NCI-H1105 treated with DMSO at 0.1 percent for 48 hours (cell line): ENCODE measurements at regions not wholly inside any gene's neighbourhood (a gene's known extent, or its start where the extent isn't known, plus 50 kb on each side); places are given as distances from the start of the nearest gene placed in this dataset.
"Not testable (repeated sequence)": the region's sequence is repeated elsewhere in the genome, so short reads cannot be mapped to it uniquely, and the experiment has no call there.

Experiments used
- DNase-seq: peaks from one replicate; lab custom pipeline; 2025; lab: John Stamatoyannopoulos, UW

DNA sequence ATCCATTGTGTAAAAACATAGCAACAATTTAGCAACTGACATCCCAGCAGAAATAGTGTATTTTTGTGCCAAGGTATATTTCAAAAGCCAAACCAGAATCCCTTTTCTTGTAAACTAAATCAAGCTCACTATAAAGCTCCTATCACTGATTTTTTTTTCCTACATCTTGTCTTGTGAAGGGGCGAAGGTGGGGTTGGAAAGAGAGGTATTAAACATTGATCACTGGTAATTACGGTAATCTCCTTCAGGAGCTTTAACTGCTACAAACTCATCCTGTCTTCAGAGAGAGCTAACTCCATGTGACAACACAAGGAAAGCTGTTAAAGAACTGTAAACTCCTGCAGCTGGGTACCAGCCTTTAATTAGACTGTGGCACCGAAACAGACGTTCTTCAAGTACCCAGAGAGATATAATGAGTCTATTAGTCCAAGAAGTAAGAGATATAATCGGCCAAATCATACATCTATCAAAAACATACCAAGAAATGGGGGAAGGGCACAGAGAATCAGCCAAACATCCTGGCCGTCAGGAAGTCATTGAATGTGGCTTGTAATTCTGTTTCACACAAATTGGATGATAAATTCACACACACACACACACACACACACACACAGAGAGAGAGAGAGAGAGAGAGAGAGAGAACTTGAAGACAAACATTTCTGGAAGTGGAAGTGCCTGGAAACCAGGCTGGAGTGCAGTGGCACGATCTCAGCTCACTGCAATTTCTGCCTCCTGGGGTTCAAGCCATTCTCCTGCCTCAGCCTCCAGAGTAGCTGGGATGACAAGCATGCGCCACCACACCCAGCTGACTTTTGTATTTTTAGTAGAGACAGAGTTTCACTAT is 111.9 kb upstream of the PPARGC1A start:
- DNase-seq, result no peak

DNA sequence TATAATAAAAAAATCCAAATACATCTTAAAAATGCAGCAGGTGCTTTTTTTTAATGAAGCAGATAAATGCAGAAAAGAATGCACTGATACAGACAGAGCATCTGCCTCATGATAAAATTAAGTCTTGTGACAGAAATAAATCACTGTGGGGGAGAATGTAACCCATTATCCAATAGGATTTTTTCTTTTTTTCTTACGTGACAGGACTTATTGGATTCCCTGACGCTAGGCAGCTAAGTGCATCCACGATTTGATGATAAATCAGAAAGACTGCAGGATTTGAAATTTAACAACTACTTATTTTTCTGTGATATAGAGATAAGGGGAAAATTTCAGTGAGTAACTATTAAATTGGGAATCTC is 110.6 kb upstream of the PPARGC1A start:
- DNase-seq, result no peak

DNA sequence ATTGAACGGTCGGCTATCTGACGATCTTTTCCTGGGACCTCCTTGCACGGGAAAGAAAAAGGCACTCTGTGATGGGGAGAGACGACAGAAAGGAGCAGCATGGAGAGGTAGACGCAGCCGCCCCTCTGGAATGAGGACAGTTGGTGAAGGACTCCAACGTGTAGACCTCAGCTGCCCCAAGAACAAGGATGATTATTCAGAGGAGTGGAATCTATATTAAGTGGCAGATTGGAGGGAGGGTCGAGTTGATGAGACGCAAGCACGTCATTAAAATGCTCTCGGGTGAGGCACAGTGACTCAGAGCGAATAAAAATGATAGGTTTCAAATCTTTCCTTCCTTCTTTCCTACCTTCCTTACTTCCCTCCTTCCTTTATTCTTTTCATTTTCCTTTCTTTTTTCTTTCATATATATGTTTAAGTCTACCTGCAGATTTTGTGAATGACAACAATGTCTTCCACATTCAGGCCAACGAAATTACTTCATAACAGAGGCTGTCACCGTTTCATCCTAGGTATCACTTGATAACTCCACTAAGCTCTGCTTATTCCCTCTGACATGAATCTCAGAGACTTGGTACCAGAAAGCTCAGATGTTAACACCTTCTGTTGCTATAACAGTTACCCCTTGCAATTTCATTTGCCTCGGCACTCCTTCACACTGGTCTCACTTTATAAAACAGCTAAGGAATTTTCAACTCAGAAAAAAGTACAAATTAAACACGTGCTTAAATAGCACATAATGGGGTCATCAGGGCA is 110.0 kb upstream of the PPARGC1A start:
- DNase-seq, result no peak

DNA sequence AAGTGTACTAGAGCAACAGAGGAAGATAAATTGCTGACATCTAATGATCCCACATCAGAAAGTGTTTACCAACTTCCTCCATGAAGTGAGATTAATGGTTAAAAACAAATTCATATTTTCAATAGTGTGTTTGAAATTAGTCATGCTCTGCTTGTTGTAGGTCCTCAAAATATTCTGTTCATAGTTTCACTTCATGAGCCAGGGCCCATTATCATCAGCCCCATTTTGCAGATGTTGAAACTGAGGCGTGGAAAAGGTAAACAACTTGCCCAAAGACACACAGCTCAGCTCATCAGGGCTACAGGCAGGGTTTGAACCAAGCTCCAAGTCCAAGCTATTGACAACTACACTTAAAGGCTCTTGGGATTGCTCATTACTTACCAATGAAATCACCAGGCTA is 103.5 kb upstream of the PPARGC1A start:
- no peak for DNase-seq

DNA sequence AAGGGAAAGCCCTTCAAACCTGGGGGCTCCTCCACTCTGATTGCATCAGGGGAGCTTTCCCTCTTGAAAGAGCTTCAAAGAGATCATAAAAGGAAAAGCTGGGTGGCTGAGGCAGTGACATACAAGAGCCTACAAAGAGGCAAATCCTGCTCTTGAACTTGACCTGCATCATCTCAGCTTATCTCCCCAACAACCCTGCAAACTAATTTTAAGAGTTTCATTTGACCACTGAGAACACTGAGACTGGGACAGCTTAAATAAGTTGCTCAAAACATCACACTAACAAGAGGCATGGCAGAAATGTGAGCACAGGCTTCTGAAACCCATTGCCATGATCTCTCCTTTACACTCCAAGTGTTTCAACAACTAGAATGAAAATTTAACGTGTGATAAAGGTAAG is 101.6 kb upstream of the PPARGC1A start:
- no peak for DNase-seq

DNA sequence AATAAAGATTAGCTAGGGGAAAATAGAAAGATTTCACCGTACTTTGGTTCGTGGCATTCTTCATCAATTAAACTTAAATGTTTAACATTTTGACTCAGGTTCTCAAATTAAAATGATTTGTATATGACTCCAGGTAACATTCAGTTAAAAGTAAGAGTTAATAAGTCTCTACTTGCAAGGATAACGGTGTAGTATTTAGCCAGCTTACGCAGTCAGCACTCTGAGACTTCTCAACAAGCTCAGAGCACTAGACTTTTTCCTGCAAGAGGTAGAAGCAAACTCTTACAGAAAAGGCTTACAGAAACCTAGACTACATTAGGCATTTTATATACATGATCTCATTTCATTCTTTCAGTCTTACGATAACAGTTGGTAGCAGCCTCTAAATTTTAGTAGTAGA is 96.4 kb upstream of the PPARGC1A start:
- DNase-seq, result no peak

DNA sequence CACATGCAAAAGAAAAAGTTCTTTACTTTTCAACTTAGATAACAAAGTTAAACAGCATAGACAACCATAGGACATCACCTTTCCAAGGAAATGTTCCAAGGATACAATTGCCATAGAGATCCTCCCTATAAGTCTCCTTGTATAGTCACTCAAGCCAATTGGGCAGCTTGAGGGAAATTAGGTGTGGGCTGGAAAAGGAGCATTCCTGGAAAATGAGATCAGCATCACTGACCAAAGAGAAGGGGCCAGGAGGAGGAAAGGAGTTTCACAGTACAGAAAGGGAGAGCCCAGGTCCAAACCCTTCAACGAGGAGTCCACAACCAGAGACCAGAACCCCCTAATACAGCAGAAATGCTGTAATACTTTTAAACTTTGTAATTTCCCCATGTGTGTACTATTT is 91.5 kb upstream of the PPARGC1A start:
- no peak for DNase-seq

DNA sequence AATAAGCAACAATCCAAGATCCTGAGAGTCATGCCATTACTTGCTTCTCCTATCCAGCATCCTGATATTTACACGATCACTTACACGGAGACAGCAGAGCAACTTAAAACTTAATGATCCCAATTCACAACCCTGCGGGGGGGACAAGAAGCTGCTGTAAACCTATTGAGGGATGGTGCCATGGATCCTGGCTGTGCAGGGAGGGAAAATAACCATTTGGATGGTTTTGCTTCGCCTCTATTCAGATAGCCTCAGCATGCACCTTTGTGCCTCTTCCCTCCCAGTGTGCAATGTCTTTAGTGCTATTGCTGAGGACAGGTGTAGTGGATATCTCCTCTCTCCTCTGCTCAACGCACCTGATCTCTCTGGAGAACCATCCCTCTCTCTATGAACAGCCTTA is 89.7 kb upstream of the PPARGC1A start:
- DNase-seq, result no peak

DNA sequence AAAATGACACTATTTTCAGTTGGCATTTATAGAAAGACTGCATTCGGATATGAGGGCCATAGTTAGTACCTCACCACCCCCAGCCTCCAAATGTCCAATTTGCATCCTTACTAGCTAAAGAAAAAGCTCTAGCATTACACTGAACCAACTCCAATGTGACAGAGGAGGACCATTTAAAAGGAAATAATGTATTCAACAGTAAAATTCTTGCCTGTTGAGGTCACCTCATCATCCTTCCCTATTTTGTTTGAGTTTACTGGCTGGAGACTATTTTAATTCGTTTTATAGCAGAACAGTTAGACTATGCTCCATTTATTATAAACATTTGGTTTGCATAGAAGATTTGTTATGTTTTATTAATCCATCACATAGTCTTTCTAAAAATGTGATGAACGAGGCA is 88.2 kb upstream of the PPARGC1A start:
- no peak for DNase-seq

DNA sequence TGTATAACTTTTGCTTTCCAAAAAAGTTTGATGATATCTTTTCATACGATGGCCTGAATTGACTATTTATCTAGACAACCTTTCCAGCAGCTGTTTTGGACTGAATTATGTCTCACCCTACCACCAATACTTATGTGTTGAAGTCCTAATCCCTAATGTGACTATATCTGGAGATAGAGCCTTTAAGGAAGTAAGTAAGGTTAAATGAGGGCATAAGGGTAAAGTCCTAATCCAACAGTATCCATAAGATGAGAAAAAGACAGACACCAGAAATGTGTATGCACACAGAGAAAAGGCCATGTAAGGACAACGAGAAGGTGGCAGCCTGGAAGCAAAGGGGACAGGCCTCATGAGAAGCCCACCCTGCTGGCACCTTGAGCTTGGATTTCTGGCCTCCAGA is 86.6 kb upstream of the PPARGC1A start:
- DNase-seq, result no peak

DNA sequence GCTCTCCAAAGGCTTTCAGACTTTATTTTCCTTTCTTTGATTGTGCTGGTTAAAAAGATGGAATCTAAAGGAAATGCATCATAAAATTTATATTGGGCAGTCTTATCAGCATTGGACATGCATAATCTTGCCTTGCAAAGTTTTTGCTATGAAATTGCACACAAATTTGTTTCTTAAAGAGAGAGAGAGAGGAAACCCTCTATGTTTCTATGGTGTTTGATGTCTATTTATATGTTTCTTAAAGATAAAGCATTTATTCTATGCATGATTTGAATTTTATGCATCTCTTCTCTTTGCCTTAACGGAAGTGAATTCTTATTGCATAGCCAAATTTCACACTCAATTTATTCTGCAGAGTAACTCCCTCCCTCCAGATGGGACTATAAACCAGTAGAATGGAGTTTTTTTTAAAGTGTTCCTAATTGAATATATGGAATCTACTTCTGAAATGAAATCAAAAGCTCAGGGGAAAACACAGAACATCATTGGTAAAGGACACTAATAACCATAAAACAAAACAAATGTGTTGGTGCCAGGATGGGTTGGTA is 83.5 kb upstream of the PPARGC1A start:
- no peak for DNase-seq

DNA sequence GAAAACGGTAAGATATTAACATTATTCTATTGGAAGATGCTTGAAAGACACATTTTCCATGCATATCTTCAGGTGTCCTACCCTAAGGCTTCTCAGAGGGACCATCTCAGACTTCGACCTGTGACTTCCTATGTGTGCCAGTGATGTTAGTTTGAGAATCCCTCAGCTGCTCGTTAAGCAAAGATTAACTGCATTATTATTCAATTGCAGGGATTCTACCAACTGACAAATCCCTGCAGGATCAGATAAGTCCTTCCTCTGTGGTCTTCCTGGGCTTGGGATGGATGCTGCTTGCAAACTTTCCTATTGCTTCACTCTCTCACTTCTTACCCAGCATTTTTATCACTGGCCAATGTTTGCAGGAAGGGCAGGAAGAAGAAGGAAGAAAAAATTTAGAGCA is 83.0 kb upstream of the PPARGC1A start:
- no peak for DNase-seq

DNA sequence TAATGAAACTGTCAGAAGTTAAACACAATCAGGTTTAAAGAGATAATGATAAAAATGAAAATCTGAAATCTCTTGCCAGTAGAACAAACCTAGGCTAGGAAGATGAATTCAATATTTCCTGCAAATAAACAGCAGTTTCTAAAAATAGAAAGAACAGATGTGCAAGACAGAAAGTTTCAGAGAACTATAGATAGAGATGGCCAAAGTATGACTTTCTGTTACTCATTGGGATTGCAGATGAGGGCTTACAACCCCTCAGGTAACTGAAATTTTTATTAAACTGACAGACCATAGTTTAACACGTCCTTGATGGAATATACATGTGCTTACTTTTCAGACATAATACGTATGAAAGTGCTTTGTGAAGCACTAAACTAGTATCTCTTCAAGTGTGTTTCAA is 82.3 kb upstream of the PPARGC1A start:
- DNase-seq, result no peak

DNA sequence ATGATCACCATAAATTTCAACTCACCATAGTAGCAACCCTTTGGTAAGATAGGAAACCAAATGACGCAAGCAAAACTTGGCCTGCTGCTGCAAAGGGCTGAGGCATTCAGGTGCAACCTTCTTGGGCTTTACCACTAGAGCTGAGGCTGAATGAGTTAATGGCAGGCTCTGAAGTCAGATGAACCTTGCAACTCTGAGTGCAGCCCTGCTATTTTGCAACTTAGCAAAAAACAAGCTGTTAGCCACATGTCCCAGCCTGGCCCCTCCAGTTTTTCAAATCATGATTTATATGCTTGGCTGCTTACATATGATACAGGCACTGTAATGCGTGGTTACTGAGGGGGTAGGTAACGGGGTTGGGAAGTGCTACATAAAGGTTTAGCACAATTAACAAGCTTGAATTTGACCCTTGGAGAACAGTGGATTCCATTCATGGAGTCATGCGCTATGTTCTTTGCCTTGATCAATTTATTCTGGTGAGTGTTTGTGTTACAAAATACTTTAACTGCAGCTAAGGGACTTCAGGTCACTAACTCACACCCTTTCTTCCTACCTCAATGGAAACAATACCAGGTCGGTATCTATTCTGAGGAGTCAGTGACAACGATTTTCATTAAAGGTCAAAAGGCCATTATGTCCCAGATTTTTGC is 80.5 kb upstream of the PPARGC1A start:
- no peak for DNase-seq

DNA sequence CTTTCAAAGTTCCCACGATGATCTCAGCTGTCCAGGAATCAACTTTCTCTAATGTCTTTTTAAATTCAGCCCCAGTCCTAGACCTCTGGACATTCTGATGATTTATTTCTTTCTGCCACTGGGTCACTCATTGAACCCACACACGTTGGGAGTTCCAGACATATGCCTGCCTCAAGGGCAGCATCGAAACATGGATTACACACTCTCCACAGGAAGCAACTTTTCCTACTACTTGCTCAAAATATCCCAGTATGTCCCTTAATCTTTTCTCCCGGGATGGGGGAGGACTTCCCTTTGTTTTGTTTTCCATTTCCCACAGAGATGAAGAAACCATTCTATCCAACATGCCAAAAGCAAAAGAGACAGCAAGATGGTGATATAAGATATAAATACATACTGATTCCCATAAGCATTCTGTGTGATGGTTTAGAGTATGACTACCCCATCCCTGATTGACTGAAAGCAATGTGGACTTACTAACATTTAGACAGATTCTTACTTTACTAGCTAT is 79.8 kb upstream of the PPARGC1A start:
- DNase-seq, result no peak

DNA sequence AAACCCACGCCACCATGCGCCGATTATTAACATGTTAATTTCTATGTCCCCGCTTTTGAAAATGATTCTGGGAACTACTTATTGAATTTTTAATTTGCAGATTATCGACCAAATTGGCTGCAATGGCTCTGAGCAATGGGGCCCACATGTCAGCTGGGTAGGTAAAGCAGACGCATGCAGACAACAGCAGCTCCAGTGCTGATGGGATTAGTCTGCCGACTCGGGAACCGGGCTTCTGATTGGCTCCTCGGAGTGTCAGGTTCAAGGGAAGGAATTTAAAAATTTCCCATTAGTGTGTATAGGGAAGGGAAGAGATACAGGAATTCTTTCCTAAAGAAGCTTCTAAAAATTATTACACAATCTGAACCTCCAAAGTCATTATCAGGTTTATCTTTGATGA is 77.4 kb upstream of the PPARGC1A start:
- no peak for DNase-seq

DNA sequence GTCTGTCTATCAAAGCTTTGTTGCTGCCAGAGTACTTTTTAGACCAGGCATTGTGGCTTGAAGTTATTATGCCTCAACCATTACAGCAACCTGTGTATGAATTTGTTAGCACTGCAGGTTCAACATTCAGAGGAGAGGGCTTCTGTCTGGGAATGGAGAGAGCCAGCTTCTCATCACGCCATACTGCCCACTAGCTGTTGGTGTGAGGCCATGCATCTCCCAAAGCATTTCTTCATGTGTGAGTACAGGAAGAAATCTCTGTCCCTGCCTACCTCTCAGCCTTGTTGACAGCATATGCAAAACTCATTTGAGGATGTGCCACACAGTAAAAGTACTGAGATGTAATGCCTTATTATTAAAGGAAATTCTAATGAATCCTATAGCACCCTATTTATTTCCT is 76.9 kb upstream of the PPARGC1A start:
- DNase-seq, result no peak

DNA sequence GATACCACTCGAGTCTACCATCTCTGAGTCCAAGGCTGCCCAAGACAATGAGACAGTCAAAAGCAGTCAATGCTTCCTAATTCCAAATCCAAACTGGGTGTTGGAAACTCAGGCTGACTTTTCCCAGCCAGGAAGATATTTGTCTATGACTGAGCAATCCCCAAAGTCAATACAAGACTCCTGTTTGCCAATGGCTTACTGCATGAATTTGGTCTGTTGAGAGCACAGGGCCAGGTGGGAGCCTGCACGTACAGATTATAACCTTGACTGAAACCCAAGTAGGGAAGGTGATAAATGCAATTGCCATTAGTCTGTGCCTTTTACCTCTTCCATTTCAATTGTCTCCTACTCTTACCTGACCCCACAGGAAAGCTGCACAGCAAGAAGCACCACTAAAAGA is 72.6 kb upstream of the PPARGC1A start:
- DNase-seq, result no peak

DNA sequence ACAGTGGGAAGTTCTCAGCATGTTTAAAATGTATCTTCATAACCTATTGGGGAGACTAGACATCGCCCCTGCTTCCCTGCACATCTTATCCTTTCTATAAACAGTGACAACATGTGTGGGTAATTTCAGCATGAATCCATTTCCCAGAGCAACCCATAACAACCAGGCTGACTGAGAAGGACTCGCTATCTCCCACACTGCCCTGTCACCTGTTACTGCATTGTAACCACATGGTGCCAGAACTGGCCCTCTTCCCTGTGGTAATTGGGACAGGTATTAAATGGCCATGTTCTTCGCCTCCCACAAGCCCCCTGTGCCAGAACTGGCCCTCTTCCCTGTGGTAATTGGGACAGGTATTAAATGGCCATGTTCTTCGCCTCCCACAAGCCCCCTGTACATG is 71.5 kb upstream of the PPARGC1A start:
- not testable (repeated sequence) for DNase-seq

DNA sequence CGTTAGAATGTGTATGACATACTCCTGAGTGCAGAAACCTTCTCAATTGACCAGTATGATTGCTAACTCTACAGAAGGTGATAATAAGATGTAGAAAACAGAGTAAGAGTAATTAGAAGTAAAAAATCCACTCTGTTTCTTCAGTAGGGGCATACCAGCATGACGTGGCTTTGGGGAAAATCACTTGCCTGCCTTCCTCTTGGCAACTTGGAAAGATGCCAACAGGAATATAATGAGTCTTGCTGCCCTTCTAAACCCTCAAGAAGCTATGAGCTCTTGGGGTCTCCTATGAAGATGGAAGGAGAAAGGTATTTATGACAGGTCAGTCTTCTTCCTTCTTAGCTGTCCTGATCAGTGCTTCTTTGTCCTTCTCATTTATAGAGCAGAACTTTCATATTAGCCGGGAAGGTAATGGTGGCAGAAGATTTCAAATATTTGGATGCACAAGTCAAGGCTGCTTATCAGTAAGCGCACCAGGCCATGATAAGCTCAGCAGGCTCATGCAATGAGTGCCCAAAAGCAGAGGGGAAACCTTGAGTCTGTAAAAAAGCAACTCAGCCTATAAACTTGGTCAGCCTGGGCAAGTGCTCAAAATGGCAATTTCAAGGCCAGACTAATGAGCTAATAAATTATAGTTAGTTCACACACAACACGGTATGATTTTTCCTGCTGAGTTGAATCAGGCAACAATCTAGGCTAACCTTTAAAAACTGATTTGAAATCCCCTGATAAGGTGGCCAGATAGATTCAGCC is 69.7 kb upstream of the PPARGC1A start:
- no peak for DNase-seq

DNA sequence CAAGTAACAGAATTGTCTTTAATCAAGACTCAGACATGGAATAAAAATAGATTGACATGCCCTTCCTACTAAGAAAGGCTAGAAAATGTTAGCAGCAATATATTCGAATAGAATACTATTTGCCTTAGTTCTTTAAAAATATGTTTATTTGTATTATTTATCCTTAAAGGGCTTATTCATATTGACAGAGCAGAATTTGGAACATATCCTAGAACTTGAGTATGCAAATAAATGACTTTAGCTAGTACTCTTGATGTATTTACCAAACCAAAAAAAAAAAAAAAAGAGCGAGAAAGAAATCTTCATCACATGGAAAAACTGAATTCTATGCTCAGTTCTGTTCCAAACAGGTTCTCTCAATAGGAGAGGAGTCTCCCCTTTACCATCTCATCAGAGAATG is 68.9 kb upstream of the PPARGC1A start:
- DNase-seq, result no peak

DNA sequence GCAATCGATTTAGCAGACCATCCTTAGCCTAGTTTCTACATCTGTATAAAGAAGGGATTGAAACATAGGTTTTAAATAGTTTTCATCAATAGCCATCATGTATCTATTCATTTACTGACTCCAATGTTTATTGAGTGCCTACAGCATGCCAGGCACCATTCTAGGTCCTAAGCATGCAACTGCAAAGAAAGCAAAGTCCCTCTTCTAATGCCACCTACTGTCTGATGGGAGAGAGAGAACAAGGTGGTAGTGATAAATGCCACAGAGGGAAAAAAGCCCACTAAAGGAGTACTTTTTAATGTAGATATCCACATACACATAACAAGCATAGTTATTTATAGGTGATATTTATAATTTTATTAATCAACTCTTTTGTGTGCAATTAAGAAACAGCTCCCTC is 67.6 kb upstream of the PPARGC1A start:
- DNase-seq, result no peak
